GM12878 (cell line): ENCODE measurements at regions not wholly inside any gene's neighbourhood (a gene's known extent, or its start where the extent isn't known, plus 50 kb on each side); places are given as distances from the start of the nearest gene placed in this dataset.

Source experiments
- ATAC-seq: fragments of 200-7000 bp; cut with Tn5 transposase; 3 replicates; pipeline ENCODE4 v1.9.1; 2020; ENCODE audit warnings: mild to moderate bottlenecking, moderate library complexity
- BruUV-seq: library from RNA; stranded (reverse); fragments of 400-500 nt; replicated peaks from 2 replicates; lab custom pipeline; 2021; lab: Mats Ljungman, UMichigan
- CTCF ChIA-PET: fragments of 300-600 bp; sonication (Branson Sonifier 250); formaldehyde crosslinking; extraction: SDS; loops from one replicate; lab custom pipeline; 2021; ENCODE audit warnings: inconsistent platforms; lab: Yijun Ruan, JAX
- POLR2A ChIA-PET: fragments of 350-600 bp; formaldehyde crosslinking; extraction: SDS; loops from one replicate; lab custom pipeline; 2021; ENCODE audit warnings: inconsistent platforms; lab: Charles Lee
- RAD21 ChIA-PET: fragments of 300-600 bp; sonication (Branson Sonifier 250); formaldehyde crosslinking; loops from one replicate; lab custom pipeline; 2023; ENCODE audit warnings: antibody characterized with exemption; ENCODE audit not compliant: unreplicated experiment; lab: Charles Lee
- SMC1A ChIA-PET: fragments of 300-600 bp; sonication (Branson Sonifier 250); formaldehyde crosslinking; loops from one replicate; lab custom pipeline; 2023; ENCODE audit not compliant: unreplicated experiment, uncharacterized antibody; lab: Charles Lee
- DNase-seq: peaks from one replicate; pipeline ENCODE4 v3.0.0-alpha.2; 2011; ENCODE audit warnings: low read depth, low spot score
- FAIRE-seq: peaks from 3 replicates; lab custom pipeline; 2011; peaks lifted over from hg19 to GRCh38; lab: Jason Lieb, UNC
- H2AFZ ChIP-seq: 2 replicates; pipeline ENCODE4 v1.6.0; 2011; ENCODE audit warnings: low read depth, low read length, control low read depth; ENCODE audit not compliant: control insufficient read depth
- H3K27ac ChIP-seq: 2 replicates; pipeline ENCODE4 v1.5.1; 2011; ENCODE audit warnings: control low read depth; ENCODE audit not compliant: control insufficient read depth, insufficient read depth
- H3K27me3 ChIP-seq, 2 experiments: replicated peaks in 1 of 2; 2 replicates each; pipeline versions ENCODE4 v1.6.0 to v1.6.1; 2011; ENCODE audit warnings: low read length in 1 of 2; ENCODE audit not compliant: control insufficient read depth in 2 of 2, insufficient read depth in 2 of 2
- H3K36me3 ChIP-seq, 2 experiments: 2 replicates each; pipeline ENCODE4 v1.5.1; 2011; ENCODE audit warnings: low read length in 1 of 2; ENCODE audit not compliant: control insufficient read depth in 2 of 2, insufficient read depth in 2 of 2
- H3K4me1 ChIP-seq: 2 replicates; pipeline ENCODE4 v1.6.1; 2011; ENCODE audit warnings: mild to moderate bottlenecking, low read length, moderate library complexity, mixed read lengths; ENCODE audit not compliant: control insufficient read depth, insufficient read depth
- H3K4me2 ChIP-seq: 2 replicates; pipeline ENCODE4 v1.6.0; 2011; ENCODE audit warnings: control low read depth; ENCODE audit not compliant: control insufficient read depth, insufficient read depth
- H3K4me3 ChIP-seq: fragments of 200-600 bp; sonication (generic); 2 replicates; pipeline ENCODE4 v1.5.1; 2016
- H3K79me2 ChIP-seq: 2 replicates; pipeline ENCODE4 v1.6.0; 2011; ENCODE audit warnings: low read length; ENCODE audit not compliant: control insufficient read depth, insufficient read depth
- H3K9ac ChIP-seq: 2 replicates; pipeline ENCODE4 v1.8.0; 2011; ENCODE audit warnings: low read length, control low read depth, mixed read lengths; ENCODE audit not compliant: control insufficient read depth, insufficient read depth
- H3K9me3 ChIP-seq: replicated peaks from 3 replicates; pipeline ENCODE4 v1.5.1; 2011; ENCODE audit warnings: mild to moderate bottlenecking, low read length; ENCODE audit not compliant: control insufficient read depth, insufficient read depth
- H4K20me1 ChIP-seq: 2 replicates; pipeline ENCODE4 v1.6.0; 2011; ENCODE audit not compliant: control insufficient read depth, insufficient read depth
- ATF3 ChIP-seq: IDR thresholded peaks from 2 replicates; pipeline ENCODE4 v1.6.1; 2011; ENCODE audit warnings: low read depth, mild to moderate bottlenecking, low read length, moderate library complexity, borderline replicate concordance; ENCODE audit errors: extremely low read depth
- CUX1 ChIP-seq: IDR thresholded peaks from 2 replicates; pipeline ENCODE4 v1.6.1; 2012; ENCODE audit warnings: improper control_type of control experiment, low read depth, low read length; ENCODE audit not compliant: insufficient replicate concordance
- EP300 ChIP-seq, 2 experiments: fragments of 150-350 bp in 1 of 2; IDR thresholded peaks; 2 replicates each; pipeline ENCODE4 v1.6.1; 2011 to 2012; ENCODE audit warnings: low read depth in 2 of 2, low read length in 2 of 2, borderline replicate concordance in 1 of 2, improper control_type of control experiment in 1 of 2, inconsistent platforms in 1 of 2; ENCODE audit not compliant: control insufficient read depth in 1 of 2
- HDAC6 ChIP-seq: fragments of 200-600 bp; sonication (generic); IDR thresholded peaks from one replicate; pipeline ENCODE4 v1.8.0; 2017; ENCODE audit warnings: antibody characterized with exemption; ENCODE audit not compliant: unreplicated experiment
- IKZF1 ChIP-seq: fragments of 450-650 bp; conservative IDR thresholded peaks from 2 replicates; pipeline ENCODE4 v1.6.1; 2017; ENCODE audit warnings: antibody characterized with exemption, mild to moderate bottlenecking
- JUNB ChIP-seq: IDR thresholded peaks from 2 replicates; pipeline ENCODE4 v1.6.1; 2016; ENCODE audit warnings: antibody characterized with exemption, mild to moderate bottlenecking
- JUND ChIP-seq: IDR thresholded peaks from 2 replicates; pipeline ENCODE4 v1.6.1; 2012; ENCODE audit warnings: low read depth, mild to moderate bottlenecking, low read length, improper control_type of control experiment, moderate library complexity
- NBN ChIP-seq: fragments of 450-650 bp; IDR thresholded peaks from 2 replicates; pipeline ENCODE4 v1.6.1; 2016
- NFYB ChIP-seq: IDR thresholded peaks from 2 replicates; pipeline ENCODE4 v1.6.1; 2011; ENCODE audit warnings: low read depth, mild to moderate bottlenecking, low read length, improper control_type of control experiment, moderate library complexity; ENCODE audit not compliant: insufficient read depth
- NRF1 ChIP-seq: conservative IDR thresholded peaks from 2 replicates; pipeline ENCODE4 v1.6.1; 2011; ENCODE audit warnings: mild to moderate bottlenecking, low read depth, low read length, improper control_type of control experiment
- POLR2AphosphoS2 ChIP-seq: IDR thresholded peaks from 2 replicates; pipeline ENCODE4 v1.6.1; 2011; ENCODE audit warnings: low read depth, mild to moderate bottlenecking, low read length, improper control_type of control experiment, moderate library complexity
- SMARCA5 ChIP-seq: fragments of 450-650 bp; IDR thresholded peaks from 2 replicates; pipeline ENCODE4 v1.6.1; 2017; ENCODE audit warnings: mild to moderate bottlenecking
- TARDBP ChIP-seq: IDR thresholded peaks from 2 replicates; pipeline ENCODE4 v1.6.1; 2016; ENCODE audit warnings: borderline replicate concordance
- TBL1XR1 ChIP-seq: IDR thresholded peaks from 2 replicates; pipeline ENCODE4 v1.6.1; 2012; ENCODE audit warnings: low read depth, low read length, improper control_type of control experiment
- WGBS: methylation state at CpG from one replicate; pipeline ENCODE4 v1.1.6; 2016; ENCODE audit warnings: low lambda C conversion rate; ENCODE audit not compliant: insufficient replicate concordance, insufficient coverage; ENCODE audit errors: missing lambda C conversion rate; 5-methylcytosine and 5-hydroxymethylcytosine counted together
- in situ Hi-C: fragments of 300-500 bp; cut with MboI; formaldehyde crosslinking; loops from 9 replicates; pipeline ENCODE4 v1.14.3; 2018; ENCODE audit warnings: mixed read lengths
- intact Hi-C: fragments of 100-400 bp; cut with micrococcal nuclease; formaldehyde crosslinking; loops from one replicate; pipeline ENCODE4 v1.14.2; 2022; ENCODE audit not compliant: unreplicated experiment

GRCh38 chr11:28417601-28418323 lies 309.6 kb downstream of the METTL15 start:
- no peak overlapping the region for H3K9ac ChIP-seq
- SMC1A ChIA-PET: no interaction called here
- H3K36me3 ChIP-seq: no peaks in the 10 kb centered on the region
- no peak overlapping the region for H3K27ac ChIP-seq
- BruUV-seq: no TSS peak
- in situ Hi-C loops (no loop called here), intact Hi-C loops (no loop called here)
- no peak for DNase-seq
- H3K4me3 ChIP-seq: no peak overlapping the region
- RAD21 ChIA-PET: no interaction called here
- H3K4me2 ChIP-seq: no peak overlapping the region
- WGBS: 18% methylated on average over 5 of the region's 5 CpGs
- H3K4me1 ChIP-seq: no peaks in the 10 kb centered on the region
- POLR2A ChIA-PET: no interaction called here
- H3K9me3 ChIP-seq: no peaks in the 10 kb centered on the region
- no peak for ATAC-seq
- no peaks in the 10 kb centered on the region for H4K20me1 ChIP-seq
- no peaks in the 10 kb centered on the region for H3K27me3 ChIP-seq
- H3K79me2 ChIP-seq: no peaks in the 10 kb centered on the region
- no peak for FAIRE-seq
- TF ChIP-seq TBL1XR1: no peak
- no peak for TF ChIP-seq ATF3
- no peak for TF ChIP-seq EP300 (IDR thresholded peaks at IDR 0.05; ENCODE audit: borderline replicate concordance in 1 of 2, control insufficient read depth in 1 of 2, low read depth in 2 of 2, low read length in 2 of 2)
- TF ChIP-seq IKZF1: no peak
- no peak for TF ChIP-seq NBN
- TF ChIP-seq NFYB: no peak
- TF ChIP-seq SMARCA5: no peak
- no peak for TF ChIP-seq CUX1
- no peak for TF ChIP-seq TARDBP
- TF ChIP-seq HDAC6: no peak
- no peak for TF ChIP-seq NRF1
- TF ChIP-seq JUND: no peak
- no peak for TF ChIP-seq POLR2AphosphoS2
- TF ChIP-seq JUNB: no peak
- CTCF ChIA-PET: no interaction called here
- no peak overlapping the region for H2AFZ ChIP-seq
